Activated CD4-positive, alpha-beta T cell treated with anti-CD3 and anti-CD28 coated beads for 48 hours (primary cell): ENCODE measurements at regions not wholly inside any gene's neighbourhood (a gene's known extent, or its start where the extent isn't known, plus 50 kb on each side); places are given as distances from the start of the nearest gene placed in this dataset.
"Not testable (repeated sequence)": the region's sequence is repeated elsewhere in the genome, so short reads cannot be mapped to it uniquely, and the experiment has no call there.

Source experiments
- DNase-seq: peaks from one replicate; pipeline ENCODE4 v3.0.0-alpha.2; 2020

DNA sequence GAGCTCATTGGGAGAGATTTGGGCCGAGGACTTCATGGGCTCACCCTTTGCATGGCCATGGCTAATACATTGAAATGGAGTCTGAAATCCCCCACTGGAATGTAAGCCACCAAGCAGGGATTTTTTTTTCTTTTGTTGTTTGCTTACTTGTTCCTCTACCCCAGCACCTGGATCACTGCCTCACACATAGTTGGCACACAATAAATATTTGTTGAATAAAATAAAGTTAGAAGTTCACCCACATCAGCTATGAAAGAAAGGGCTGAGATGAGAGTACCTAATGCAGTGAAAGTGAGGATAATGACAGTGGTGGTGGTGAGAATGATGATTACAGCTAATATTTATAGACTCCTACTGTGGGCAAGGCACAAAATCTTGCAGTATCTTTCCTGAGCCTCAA is 98.1 kb upstream of the ANXA1 start:
- no peak for DNase-seq

DNA sequence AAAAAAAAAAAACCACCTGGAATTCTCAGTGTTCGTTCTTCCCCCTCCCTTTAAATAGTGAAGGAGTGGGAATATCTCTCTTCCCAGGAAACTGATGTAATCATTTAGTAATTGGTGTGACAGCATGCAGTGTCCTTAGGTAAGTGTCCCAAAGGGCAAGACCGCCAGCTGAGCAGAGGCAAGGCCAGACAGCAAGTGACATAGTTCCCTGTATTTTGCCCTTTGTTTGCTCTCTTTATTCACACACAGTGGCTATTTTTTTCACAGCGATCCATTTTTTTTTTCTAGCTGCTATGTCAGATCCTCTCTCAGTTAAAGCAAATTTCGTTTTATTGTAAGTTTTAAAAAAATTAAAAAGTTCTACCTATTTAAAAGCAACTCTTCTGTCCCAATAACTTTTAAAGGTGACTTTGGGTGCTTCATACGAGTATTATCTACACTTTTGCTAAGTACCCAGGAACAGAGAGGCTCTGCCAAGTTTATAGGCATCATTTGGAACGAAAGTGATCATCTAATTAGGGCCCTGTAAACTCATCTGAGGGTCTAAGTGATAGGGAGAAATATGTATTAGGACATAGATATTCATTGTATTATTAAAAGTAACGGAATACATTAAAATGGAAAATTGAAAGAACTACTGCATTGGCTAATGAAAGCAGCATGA is 98.2 kb upstream of the ALDH1A1 start:
- no peak for DNase-seq

DNA sequence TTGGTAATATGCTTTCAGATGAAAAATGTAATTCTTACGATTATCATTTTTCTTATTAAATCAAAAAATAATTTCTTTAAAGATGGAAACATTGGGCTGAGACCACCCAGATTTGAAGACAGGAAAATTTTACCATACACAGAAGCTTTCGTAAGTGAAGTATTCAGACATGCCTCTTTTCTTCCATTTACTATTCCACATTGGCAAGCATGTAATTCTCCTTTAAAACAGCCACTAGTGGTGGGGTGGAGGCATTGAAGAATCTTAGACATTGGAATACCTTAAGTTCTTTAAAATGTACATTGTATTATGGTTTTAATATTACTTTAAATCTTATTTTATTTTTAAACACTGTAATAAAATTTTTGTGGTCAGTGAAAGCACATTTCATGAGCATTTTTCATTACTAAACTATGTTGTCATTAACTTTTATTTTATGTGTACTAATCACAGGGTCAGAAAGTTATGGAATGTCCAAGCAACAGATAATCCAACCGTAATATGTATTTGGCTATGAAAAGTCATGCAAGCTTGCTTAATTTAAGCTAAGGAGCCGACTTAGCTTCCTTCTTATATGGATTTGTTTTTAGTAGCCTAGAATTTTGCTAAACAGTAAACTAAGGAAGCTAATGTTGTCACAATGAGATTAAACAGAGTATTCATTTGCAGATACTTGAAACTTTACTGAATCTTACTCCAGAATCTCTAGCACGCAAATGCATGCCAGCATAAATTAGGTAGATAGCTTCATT is 97.4 kb upstream of the ALDH1A1 start:
- DNase-seq, result no peak

DNA sequence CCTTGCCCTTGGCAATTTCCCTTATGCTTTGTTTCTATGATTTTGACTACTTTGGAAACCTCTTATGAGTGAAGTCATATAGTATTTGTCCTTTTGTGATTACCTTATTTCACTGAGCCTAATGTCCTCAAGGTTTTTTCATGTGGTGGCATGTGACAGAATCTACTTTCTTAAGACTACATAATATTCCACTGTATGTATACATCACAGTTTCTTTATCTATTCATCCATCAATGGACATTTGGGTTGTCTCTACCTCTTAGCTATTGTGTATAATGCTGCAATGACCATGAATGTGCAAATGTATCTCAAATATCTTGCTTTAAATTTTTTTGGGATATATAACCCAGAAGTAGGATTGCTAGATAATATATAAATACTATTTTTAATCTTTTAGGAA is 96.4 kb upstream of the ALDH1A1 start:
- no peak for DNase-seq

DNA sequence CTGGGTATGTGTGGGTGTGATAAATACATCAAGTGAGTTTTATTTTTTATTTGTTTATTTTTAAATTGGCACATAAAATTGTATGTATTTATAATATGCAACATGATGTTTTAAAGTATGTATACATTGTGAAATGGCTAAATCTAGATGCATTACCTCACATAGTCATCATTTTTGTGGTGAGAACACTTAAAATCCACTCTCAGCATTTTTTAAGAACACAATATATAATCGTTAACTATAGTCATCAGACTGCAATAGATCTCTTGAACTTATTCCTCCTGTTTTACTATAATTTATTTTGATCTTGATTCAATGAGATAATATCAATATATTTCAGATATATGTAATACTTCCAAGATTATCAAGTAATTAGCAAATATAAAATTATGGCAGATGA is 93.9 kb upstream of the ALDH1A1 start:
- no peak for DNase-seq

DNA sequence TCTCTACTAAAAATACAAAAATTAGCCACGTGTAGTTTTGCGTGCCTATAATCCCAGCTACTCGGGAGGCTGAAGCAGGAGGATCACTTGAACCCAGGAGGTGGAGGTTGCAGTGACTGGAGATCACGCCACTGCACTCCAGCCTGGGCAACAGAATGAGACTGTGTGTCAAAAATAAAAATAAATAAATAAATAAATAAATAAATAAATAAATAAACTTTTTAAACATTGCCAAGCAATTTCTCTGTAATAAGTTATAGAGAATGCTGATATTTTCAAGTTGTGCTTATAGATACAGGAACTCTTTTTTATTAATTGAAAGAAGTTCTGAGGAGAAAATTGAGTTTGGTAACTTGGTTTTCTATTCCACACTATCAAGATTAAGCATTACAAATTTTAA is 91.9 kb upstream of the ALDH1A1 start:
- not testable (repeated sequence) for DNase-seq

DNA sequence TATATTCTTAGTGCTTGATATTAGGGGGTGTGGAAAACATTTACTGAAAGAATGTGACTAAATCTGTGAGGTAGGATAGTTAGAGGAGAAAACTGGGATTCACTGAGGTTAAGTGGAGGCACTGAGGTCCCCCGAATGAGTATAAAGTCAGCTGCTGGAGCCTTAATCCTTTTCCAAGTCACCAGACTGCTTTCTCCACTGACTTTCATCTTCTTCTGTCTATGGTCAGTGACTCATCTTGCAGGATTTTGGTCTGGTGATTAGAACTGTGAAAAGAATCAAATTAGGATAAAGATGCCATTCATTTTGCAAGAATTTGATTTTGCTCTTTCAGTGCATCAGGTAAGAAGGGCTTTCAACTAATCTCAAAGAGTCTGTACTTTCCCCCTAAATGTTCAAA is 89.3 kb upstream of the ALDH1A1 start:
- DNase-seq, result no peak

DNA sequence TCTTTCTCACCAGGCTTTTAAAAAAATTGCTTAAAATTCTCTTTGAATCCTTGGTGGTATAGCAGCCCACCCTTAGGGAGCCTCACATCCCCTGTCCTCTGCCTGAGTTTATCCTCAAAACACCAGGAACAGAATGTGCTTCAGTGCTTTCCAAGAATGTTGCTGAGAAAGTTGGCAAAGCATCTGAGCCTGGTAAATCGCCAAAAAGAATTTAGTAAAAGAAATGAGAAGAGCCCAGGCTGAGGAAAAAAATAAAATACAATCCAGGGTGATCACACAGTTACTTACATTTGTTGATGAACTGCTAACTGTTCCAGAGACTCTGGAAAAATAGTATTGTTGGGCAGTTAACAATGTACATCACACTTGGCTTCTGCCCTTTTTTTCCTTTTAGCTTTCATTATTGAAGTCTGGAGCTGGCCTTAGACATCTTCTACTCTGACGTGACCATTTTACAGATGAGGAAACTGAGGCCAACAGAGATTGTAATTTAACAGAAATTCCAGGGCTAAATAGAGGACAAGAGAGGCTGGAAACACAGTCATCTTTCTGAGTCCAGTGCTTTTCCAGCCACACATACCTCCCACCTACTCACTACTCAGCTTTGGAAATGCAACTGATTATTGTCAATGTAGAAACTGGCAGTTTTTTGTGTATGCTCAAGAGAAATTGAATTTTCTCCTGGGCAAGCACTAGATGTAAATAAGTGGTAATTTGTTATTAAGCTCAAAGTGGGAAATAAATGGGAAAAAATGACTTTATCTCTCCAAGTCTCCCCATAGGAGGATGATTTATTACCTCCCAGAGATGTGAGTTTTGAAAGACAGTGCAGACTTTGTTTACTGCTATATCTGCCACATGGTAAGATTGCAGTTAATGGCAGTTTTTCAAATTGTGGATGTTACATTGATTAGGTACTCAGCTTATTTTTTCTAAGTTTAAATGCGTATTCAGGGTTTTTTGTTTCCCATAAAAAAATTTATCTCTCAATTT is 86.7 kb upstream of the ALDH1A1 start:
- DNase-seq, result no peak

DNA sequence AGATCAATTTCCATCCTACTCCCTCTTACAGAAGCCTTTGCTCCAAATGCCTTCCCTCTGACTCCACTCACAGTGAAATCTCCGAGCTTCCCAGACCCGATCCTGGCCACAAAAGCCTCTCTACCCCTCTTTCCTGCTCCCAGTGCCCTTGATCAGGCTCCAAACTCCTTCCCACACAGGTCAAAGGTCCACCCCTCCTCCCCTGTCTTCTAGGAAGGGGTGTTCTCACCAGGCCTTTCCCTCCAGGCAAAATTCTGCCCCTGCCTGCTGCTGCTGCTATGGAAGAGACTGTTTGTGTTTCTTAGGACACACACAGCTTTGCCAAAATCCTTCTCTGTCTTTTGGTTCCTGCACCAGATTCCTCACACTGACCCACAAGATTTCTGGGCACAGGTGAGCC is 85.8 kb upstream of the ALDH1A1 start:
- DNase-seq, result no peak

DNA sequence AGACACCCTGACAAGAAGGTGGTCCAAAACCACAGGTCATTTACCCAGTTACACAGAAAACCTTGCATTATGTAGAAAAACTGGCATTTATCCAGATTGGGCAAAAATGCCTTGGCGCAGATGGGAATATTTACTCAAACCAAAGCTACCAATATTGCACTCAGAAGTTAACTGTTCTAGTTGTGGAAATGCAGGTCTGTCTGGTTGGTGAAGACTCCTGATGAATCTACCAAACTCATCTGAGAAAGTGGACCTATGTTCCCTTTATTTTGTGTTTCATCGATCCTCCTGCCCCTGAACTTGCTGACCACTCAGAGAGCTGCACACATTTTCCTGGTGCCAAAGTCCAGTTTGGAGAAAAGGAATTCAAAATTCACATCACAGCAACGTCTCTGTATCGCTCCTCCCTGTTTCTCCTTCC is 85.2 kb upstream of the ALDH1A1 start:
- DNase-seq, result no peak

DNA sequence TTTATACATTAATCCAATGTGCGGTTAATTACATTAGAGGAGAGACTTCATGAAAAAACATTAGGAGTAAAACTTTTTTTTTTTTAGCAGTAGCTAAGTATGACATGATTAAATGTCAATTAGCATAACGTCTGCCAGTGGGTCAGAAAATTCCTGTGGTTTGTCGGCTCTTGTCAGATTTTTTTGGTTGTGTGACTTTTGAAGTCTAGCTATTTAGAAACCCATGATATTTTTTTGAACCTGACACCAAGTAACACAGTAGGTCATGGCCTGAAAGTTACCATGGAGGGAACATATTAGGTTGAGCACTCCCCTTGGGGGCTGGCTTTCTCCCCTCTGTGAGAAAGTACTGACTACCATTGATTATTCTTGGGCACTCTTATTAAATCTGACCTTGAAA is 84.8 kb upstream of the ALDH1A1 start:
- no peak for DNase-seq

DNA sequence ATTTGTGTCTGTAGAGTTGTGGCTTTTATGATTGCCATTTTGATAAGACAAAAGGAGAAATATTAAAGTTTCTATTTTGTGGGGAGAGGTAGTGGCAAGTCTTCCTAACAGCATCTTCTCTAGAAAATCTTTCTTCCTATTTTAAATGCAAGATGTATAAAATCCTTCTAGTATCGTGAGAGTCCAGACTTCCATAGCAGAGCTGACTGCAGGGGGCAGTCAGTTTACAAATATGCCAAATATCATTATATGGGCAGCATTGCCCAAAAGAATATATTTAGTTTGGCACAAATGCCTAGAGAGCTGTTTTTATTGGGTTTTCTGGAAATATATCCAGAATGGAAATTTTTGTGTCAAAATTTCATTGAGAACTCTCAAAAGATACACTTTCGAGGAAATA is 82.1 kb upstream of the ALDH1A1 start:
- DNase-seq, result no peak

DNA sequence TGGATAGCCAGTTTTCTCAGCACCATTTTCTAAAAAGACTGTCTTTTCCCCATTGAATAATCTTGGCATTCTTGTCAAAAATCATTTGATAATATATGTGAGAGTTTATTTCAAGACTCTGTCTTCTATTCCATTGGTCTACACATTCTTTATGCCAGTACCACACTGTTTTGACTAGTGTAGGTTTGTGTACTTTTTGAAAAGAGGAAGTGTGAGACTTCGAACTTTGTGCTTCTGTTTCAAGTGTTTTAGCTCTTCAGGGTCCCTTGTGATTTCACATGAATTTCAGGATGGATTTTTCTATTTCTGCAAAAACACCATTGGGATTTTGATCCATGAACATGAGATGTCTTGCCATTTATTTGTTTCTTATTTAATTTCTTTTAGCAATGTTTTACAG is 78.5 kb upstream of the ALDH1A1 start:
- DNase-seq, result no peak

DNA sequence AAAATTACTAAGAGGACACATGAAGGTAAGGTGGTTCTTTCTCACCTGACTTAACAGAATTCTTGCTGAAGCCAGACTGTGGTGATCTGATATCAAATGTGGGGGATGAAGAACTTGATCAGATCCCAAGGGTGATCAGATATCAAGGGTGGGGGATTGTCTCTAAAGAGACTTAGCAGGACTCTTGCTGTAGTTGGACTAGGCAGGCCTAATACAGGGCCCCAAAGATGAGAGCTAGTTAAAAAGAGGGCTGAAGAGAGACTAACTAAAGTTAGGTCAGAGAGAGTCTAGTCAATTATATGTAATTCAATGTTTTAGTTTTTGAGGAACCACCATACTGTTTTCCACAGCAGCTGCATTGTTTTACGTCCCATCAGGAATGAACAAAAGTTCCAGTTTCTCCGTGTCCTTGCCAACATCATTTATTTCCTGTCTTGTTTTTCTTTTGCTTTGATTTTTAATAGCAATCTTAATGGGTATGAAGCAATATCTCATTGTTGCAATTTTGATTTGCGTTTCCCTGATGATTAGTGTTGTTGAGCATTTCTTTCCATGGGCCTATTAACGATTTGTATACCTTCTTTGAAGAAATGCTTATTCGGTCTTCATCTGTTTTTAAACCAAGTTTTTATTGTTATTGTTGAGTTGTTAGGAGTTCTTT is 77.6 kb upstream of the ALDH1A1 start:
- no peak for DNase-seq

DNA sequence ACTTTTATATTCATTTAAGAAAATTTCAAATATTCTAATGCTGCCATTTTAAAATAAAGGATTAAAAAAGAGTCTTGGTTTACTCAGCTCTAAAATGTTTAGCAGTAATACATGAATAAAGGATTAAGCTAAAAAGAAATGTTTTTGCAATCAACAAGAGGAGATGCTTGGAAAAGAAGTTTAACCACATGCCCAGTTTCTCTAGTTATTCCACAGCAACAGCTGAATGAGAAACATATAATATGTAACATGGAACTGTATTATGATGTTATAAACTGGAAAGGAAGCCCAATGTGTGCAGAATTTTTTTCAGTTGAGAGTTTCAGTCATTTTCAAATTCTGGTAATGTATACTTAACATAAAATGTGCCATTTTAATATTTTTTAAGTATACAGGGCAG is 76.5 kb upstream of the ALDH1A1 start:
- DNase-seq, result no peak

DNA sequence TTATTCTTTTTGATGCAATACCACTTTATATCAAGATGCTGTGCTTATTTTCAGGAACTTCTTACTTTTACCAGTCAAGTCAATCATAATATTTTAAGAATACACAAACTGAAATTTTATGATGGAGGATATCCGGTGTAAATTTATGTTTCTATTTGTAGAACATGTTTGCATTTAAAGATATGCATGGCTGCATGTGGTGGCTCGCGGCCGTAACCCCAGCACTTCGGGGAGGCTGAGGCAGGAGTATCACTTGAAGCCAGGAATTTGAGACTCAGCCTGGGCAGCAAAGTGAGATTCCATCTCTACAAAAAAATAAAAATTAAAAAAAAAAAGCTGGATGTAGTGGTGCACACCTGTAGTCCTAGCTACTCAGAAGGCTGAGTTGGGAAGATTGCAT is 73.5 kb upstream of the ALDH1A1 start:
- no peak for DNase-seq

DNA sequence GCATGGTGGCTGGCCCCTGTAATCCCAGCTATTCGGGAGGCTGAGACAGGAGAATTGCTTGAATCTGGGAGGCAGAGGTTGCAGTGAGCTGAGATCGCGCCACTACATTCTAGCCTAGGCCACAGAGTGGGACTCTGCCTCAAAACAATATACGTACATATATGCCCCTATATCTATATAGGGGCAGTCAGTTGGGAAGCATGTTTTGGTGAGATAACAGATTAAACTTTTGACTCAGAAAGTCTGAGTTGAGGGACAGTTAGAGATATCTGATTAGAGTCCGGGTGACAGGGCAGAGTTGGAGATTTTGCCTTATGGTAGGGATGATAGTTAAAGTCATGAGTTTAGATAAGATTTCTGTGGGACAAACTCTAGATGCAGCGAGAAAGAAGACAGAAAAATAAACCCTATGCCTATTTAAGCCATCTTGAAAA is 71.8 kb upstream of the ALDH1A1 start:
- no peak for DNase-seq

DNA sequence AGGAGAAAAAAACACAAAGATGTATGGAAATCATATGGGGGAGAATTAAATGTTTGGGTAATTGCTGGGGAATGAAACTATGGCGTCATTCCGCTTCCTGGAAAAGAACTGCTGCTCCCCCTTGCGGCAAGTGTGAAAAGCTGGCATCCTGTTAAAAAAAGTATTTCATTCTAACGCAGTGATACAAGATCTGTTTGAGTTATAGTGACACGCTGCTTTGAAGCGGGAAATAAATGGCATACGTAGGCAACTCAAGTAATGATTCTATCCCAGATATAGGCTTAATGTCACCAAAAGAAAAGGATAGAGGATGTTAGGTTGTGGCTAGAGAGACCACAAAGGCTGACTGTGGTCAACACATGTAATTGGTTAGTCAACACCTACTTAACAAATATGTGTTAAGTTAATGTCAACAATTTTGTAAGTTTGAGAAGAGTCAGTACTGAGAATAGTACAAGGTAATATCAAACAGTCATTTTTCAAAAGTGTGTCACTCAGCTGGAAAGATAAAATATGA is 70.2 kb upstream of the ALDH1A1 start:
- DNase-seq, result peak; percentile 56

DNA sequence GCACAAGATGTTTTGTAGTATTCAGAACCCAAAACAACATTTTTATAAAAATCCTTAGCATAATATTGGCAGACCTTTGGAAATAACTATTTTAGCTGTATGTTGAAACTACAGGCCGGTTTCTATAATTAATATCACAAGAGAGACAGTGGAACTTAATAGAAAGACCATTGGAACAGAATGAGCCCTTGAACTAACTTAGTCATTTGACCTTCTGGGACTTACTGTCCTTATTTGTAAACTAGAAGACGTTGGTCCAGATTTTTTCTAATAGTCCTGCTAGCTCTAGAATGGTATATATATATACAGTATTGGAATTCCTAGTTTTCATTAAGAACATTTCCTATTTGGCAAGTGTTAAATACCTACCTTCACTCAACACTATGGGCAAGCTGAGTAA is 69.5 kb upstream of the ALDH1A1 start:
- no peak for DNase-seq

DNA sequence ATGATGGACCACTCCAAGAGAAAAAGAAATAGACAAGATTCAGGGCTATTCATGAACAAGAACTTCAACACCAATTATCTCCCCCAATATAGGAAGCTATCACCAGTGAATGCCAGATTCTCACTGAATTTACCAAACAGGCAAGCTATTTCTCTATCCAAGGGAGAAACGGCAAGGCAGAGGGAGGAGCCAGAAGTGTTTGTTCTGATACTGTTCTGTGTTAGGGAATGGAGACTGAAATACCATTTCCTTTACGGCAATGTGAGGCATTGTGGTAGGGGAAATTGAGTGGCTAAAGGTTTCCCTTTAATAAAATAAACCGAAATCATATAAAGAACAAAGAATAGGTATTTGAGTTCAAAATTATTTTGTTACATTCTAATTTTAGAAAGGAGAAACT is 68.0 kb upstream of the ALDH1A1 start:
- no peak for DNase-seq

DNA sequence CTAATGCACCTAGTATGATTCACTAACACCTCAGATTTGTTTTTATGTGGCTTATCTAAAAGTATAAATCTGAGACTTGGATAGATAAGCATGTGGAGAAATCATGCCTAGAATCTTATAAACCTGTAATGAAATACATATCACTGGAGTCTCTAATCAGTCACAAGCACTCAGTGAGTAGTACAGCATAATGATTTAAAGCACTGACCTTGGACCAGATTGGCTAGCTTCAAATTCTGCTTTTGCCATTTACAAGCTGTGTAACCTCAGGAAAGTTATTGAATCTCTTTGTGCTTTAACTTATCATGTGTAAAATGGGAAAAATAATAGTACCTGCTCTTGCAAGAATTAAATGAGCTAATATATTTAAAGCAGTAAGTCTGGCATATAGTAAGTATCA is 61.2 kb upstream of the ALDH1A1 start:
- no peak for DNase-seq

DNA sequence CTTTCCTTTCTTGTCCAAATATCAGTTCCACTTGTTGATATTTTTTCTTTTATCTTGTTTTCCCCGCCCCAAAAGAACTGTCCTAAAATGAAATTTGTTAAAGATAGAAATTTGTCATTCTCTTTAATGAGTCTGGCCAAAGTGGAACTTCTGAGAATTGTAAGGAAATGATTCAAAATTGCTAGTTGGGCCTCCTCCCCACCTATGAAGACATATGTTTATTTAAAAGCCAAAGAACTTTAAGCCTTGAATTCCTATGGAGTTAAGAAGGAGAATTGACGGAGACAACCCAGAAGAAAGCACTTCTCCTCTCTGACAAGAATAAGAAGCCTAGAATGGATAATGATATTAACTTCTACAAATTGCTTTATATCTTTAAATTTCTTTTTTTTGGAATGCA is 59.1 kb upstream of the ALDH1A1 start:
- DNase-seq, result no peak
